GM18498 (cell line): ENCODE measurements at regions not wholly inside any gene's neighbourhood (a gene's known extent, or its start where the extent isn't known, plus 50 kb on each side); places are given as distances from the start of the nearest gene placed in this dataset.
"Not testable (repeated sequence)": the region's sequence is repeated elsewhere in the genome, so short reads cannot be mapped to it uniquely, and the experiment has no call there.

Experiments
- ATAC-seq: cut with Tn5 transposase; IDR thresholded peaks from one replicate; pipeline ENCODE4 v1.9.1; 2021; ENCODE audit warnings: mild to moderate bottlenecking, moderate library complexity; ENCODE audit not compliant: unreplicated experiment

GRCh38 chr2:87630892-87631291, 117.0 kb upstream of the PLGLB2 start:
- peak; percentile 53 for ATAC-seq

GRCh38 chr2:87631402-87631801, 116.5 kb upstream of the PLGLB2 start:
- not testable (repeated sequence) for ATAC-seq

- ATAC-seq = not testable (repeated sequence)
Observed at GRCh38 chr2:87633287-87633963, 114.5 kb upstream of the PLGLB2 start.

- ATAC-seq = not testable (repeated sequence)
Observed at GRCh38 chr2:87634106-87634505, 113.8 kb upstream of the PLGLB2 start.

- ATAC-seq = not testable (repeated sequence)
Observed at GRCh38 chr2:87634971-87635650, 112.8 kb upstream of the PLGLB2 start.

DNA sequence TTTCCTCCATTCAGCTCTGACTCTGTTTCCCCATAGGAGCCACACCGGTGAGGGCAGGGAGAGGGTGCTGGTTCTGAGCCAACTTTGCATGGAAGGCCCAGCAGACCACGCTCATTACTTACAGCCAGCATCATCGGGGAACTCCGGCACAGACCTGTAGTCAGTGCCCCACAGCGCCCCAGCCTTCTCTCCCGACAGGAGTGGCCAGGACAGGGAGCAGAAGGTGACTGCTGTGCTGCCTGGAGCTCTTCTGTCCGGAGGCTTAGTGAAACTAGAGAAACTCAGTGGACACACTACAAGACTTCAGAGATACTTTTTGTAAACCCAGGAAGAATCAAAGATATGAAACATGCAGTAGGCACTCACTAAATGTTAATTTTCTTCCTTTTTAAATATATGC, 111.6 kb upstream of the PLGLB2 start:
- ATAC-seq = not testable (repeated sequence)

DNA sequence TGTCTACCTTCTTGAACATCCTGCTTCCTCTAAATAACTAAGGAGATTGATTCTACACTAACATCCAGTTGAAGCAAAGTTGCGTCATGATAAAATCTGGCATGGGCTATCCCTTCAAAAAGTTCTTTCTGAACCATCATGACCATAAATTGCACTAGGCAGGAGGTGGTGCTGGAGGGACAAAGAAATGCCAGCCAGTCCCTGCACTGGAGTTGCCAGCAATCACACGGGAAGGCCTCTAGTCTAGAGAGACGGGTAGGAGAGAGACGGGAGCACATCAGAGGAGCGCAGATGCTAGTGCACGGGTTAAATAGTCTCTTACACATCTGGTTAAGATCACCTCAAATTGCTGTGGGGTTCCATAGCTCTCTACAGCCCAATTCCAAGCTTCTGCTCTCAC, 111.2 kb upstream of the PLGLB2 start:
- not testable (repeated sequence) for ATAC-seq

- not testable (repeated sequence) for ATAC-seq
Observed at GRCh38 chr2:87637249-87637990, 110.5 kb upstream of the PLGLB2 start.

GRCh38 chr2:87638114-87638807, 109.6 kb upstream of the PLGLB2 start:
- not testable (repeated sequence) for ATAC-seq

GRCh38 chr2:87638872-87639271, 109.0 kb upstream of the PLGLB2 start:
- ATAC-seq = not testable (repeated sequence)

DNA sequence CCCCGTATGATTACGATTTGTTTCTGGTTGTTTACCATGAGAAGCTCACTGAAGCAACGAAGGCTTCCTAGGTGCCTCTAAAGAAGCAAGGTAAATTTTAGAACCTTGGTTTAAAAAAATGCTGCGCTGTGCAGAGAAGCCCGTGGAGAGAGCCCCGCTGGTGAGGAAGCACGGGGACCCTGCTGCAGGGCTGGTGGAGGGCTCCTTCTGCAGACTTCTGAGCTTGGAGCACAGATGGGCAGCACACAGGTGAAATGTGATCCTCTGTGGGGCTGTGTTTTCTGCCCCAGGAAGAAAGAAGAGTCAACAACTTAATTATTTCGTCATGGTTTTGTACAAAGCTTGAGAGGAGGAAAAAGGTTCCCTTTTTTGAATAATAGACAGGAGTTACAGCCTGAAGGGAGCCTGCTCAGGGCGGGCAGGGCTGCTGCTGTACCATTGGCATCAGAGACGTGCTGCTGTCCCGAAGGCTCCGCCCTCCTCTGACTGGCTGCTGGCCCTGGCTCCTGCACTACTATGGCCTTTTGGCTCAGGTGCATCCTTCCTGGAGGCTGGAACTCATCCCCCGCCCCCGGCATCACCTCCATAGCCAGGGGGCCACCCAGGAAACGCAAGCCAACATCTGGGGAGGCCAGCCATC, 108.0 kb upstream of the PLGLB2 start:
- ATAC-seq = not testable (repeated sequence)

DNA sequence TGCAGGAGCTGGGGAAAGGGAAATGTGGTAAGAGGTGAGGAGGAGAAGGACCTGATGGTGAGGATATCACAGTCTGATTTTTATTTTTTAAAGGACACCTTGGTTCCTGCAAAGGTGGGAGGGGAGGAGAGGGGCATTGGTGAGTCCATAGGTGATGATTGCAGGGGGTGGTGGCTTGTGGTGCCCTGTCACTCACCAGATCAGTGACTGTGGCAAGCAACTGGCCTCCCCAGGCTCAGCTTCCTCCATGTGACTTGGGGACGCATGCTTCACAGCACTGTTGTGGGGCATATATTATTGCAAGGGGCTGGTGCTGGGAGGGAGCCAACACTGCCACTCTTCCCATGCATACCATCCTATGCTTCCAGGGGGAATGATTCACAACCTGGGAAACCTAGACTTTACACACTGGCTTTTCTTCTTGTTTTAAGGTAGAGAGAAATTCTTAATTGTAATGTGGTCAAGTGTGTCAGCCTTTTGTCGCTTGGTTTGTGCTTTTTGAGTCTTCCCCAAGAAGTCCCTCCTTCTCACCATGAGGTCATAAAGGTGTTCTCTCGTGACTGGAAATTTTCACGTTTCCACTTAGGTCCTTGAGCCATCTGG, 106.8 kb upstream of the PLGLB2 start:
- not testable (repeated sequence) for ATAC-seq

GRCh38 chr2:87643165-87643564, 104.7 kb upstream of the PLGLB2 start:
- ATAC-seq = not testable (repeated sequence)

DNA sequence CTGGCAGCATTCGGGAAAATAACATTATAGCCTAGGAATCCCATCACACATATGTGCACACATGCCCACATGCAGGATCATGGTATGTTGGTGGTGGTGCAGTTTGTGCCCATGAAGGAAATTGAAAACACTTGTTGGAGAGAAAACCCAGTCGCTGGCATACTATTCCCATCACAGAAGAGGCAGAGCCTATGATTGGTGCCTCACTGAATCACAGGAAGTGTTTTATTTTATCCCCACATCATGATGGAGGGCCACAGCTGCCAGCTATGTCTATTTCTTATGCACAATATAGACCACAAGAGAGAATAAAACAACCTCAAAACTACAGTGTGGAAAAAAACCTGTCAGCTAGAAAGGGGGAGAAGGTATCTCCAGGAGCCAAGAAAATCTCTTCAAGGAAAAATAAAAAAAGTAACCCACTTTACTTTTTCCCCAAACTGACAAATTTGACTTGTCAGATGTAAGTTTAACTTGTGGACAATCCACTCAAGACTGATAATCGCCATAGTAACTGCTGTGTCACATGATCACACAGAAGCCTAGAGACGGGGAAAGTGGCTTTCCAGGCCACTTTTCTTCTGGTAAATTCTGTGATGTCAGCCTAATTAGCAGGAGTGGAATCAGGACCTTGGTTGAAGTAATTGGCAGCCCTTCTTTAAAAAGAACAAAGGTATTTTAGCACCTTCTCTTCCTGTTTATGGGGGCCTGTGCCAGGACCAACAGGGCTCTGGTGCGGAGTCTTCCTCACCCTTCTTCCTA, 100.0 kb upstream of the PLGLB2 start:
- ATAC-seq = not testable (repeated sequence)

- not testable (repeated sequence) for ATAC-seq
Observed at GRCh38 chr2:87648815-87649214, 99.1 kb upstream of the PLGLB2 start.

DNA sequence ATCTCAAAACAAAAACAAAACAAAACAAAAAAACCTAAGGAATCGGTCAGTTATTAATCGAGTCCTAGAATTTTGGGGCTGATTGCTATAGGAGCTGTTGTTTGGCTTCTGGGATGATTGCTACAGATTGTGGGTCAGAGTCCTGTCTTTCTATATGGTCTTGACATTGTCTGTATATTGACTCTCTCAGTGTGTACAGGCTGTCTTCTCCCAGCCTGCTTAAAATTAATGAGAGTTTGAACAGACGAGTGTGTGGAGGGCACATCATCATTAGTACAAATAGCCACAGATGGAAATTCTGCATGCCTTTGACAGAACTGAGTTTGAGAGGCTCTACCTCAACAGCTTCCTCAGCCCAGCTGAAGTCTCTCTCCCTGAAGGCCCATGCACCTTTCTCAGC, 98.0 kb upstream of the PLGLB2 start:
- ATAC-seq = not testable (repeated sequence)

GRCh38 chr2:87650837-87651236, 97.0 kb upstream of the PLGLB2 start:
- not testable (repeated sequence) for ATAC-seq

GRCh38 chr2:87651589-87651988, 96.3 kb upstream of the PLGLB2 start:
- ATAC-seq = not testable (repeated sequence)

GRCh38 chr2:87653373-87653772, 94.5 kb upstream of the PLGLB2 start:
- not testable (repeated sequence) for ATAC-seq
